ENCODE measurements at regions not wholly inside any gene's neighbourhood (a gene's known extent, or its start where the extent isn't known, plus 50 kb on each side); places are given as distances from the start of the nearest gene placed in this dataset.

GRCh38 chr16:80367037-80367658 lies 173.6 kb upstream of the DYNLRB2 start:
- TF ChIP-seq POLR2A (IDR thresholded peaks at IDR 0.05; ENCODE audit: low read depth, low read length) (no peak), POLR2AphosphoS5 (IDR thresholded peaks at IDR 0.05; ENCODE audit: low read depth, low read length) (no peak), TAF1 (IDR thresholded peaks at IDR 0.05; ENCODE audit: low read depth, low read length) (no peak)
